ENCODE measurements at regions not wholly inside any gene's neighbourhood (a gene's known extent, or its start where the extent isn't known, plus 50 kb on each side); places are given as distances from the start of the nearest gene placed in this dataset.

GRCh38 chr1:101653482-101653946 lies 343.2 kb downstream of the OLFM3 start:
- no peak overlapping the region for H3K4me3 ChIP-seq (ENCODE audit: low read length, poor library complexity, severe bottlenecking)
- H3K4me1 ChIP-seq (ENCODE audit: insufficient read depth, low read length, poor library complexity, severe bottlenecking) = no peaks in the 10 kb centered on the region
- H3K27me3 ChIP-seq (ENCODE audit: insufficient read depth, low read length, poor library complexity, severe bottlenecking) = no peaks in the 10 kb centered on the region
- H3F3A ChIP-seq (ENCODE audit: low read depth) = no peaks in the 10 kb centered on the region
- H2AFZ ChIP-seq (ENCODE audit: low read length) = peak overlapping the region; percentile 14; the same call in 1 of the 2 replicates
- no peaks in the 10 kb centered on the region for H3K9me2 ChIP-seq (replicated peaks; ENCODE audit: low read depth, low read length)
- no peaks in the 10 kb centered on the region for H3K79me2 ChIP-seq (ENCODE audit: insufficient read depth, low read length)
- H3K9ac ChIP-seq (ENCODE audit: low read depth, low read length, poor library complexity, severe bottlenecking) = no peak overlapping the region
- no peaks in the 10 kb centered on the region for H3K9me3 ChIP-seq (ENCODE audit: insufficient read depth, low read depth, low read length)
- no peaks in the 10 kb centered on the region for H4K20me1 ChIP-seq (ENCODE audit: insufficient read depth, low read length, poor library complexity, severe bottlenecking)
- no peaks in the 10 kb centered on the region for H3K36me3 ChIP-seq (ENCODE audit: insufficient read depth, low read length)
- H3K4me2 ChIP-seq (ENCODE audit: low read depth, low read length, poor library complexity, severe bottlenecking) = no peak overlapping the region
- peak; percentile 68 for TF ChIP-seq CTCF (conservative IDR thresholded peaks at IDR 0.05; ENCODE audit: low read length)
- no peak for TF ChIP-seq EZH2phosphoT487 (IDR thresholded peaks at IDR 0.05; ENCODE audit: borderline replicate concordance)

GRCh38 chr1:101664726-101665125 lies 332.0 kb downstream of the OLFM3 start:
- Histone ChIP-seq H3F3A (ENCODE audit: low read depth) (no peaks in the 10 kb centered on the region), H3K4me3 (ENCODE audit: low read length, poor library complexity, severe bottlenecking) (no peak overlapping the region), H3K9ac (ENCODE audit: low read depth, low read length, poor library complexity, severe bottlenecking) (no peak overlapping the region), H2AFZ (ENCODE audit: low read length) (no peak overlapping the region), H3K27me3 (ENCODE audit: insufficient read depth, low read length, poor library complexity, severe bottlenecking) (no peaks in the 10 kb centered on the region), H3K4me2 (ENCODE audit: low read depth, low read length, poor library complexity, severe bottlenecking) (no peak overlapping the region), H3K79me2 (ENCODE audit: insufficient read depth, low read length) (no peaks in the 10 kb centered on the region), H4K20me1 (ENCODE audit: insufficient read depth, low read length, poor library complexity, severe bottlenecking) (no peaks in the 10 kb centered on the region), H3K36me3 (ENCODE audit: insufficient read depth, low read length) (no peaks in the 10 kb centered on the region), H3K9me2 (replicated peaks; ENCODE audit: low read depth, low read length) (no peaks in the 10 kb centered on the region), H3K9me3 (ENCODE audit: insufficient read depth, low read depth, low read length) (no peaks in the 10 kb centered on the region), H3K4me1 (ENCODE audit: insufficient read depth, low read length, poor library complexity, severe bottlenecking) (no peaks in the 10 kb centered on the region)
- no peak for TF ChIP-seq CTCF (conservative IDR thresholded peaks at IDR 0.05; ENCODE audit: low read length)
- no peak for TF ChIP-seq EZH2phosphoT487 (IDR thresholded peaks at IDR 0.05; ENCODE audit: borderline replicate concordance)

- Histone ChIP-seq H4K20me1 (ENCODE audit: insufficient read depth, low read length, poor library complexity, severe bottlenecking) (no peaks in the 10 kb centered on the region), H3K36me3 (ENCODE audit: insufficient read depth, low read length) (no peaks in the 10 kb centered on the region), H3K9ac (ENCODE audit: low read depth, low read length, poor library complexity, severe bottlenecking) (no peak overlapping the region), H2AFZ (ENCODE audit: low read length) (no peak overlapping the region), H3K9me2 (replicated peaks; ENCODE audit: low read depth, low read length) (0 out of 2 replicates have a peak, but pooled peaks cover 3% of the 10 kb centered on the region), H3K4me1 (ENCODE audit: insufficient read depth, low read length, poor library complexity, severe bottlenecking) (no peaks in the 10 kb centered on the region), H3F3A (ENCODE audit: low read depth) (no peaks in the 10 kb centered on the region), H3K79me2 (ENCODE audit: insufficient read depth, low read length) (no peaks in the 10 kb centered on the region), H3K4me2 (ENCODE audit: low read depth, low read length, poor library complexity, severe bottlenecking) (no peak overlapping the region), H3K4me3 (ENCODE audit: low read length, poor library complexity, severe bottlenecking) (no peak overlapping the region), H3K27me3 (ENCODE audit: insufficient read depth, low read length, poor library complexity, severe bottlenecking) (no peaks in the 10 kb centered on the region), H3K9me3 (ENCODE audit: insufficient read depth, low read depth, low read length) (no peaks in the 10 kb centered on the region)
- TF ChIP-seq EZH2phosphoT487 (IDR thresholded peaks at IDR 0.05; ENCODE audit: borderline replicate concordance) = no peak
- TF ChIP-seq CTCF (conservative IDR thresholded peaks at IDR 0.05; ENCODE audit: low read length) = no peak
Measured at GRCh38 chr1:101667761-101668160, 329.0 kb downstream of the OLFM3 start.

Data from Loucy (cell line).